ENCODE measurements at regions not wholly inside any gene's neighbourhood (a gene's known extent, or its start where the extent isn't known, plus 50 kb on each side); places are given as distances from the start of the nearest gene placed in this dataset.

DNA sequence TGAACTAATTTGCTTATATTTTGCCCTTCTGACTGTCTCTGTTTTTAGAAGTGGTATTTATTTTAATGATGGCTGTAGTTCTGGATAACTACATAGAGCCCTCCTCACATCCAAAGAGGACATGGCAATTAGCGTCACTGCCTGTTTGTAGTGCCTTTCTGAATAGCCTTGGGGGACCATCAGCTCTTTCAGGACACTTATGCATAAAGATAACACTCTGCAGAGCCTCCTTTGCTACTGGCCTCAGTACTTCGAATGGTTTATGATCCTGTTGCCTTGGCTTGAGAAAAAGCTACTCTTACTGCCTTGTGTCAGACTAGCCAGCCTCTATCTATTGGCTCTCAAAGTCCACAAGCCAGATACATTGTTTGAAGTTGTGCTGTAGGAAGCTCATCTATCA, 105.4 kb upstream of the SPRED1 start:
- Histone ChIP-seq H3K9me2 (ENCODE audit: insufficient read depth, low read length) (no peaks in the 10 kb centered on the region), H4K20me1 (ENCODE audit: insufficient read depth) (no peaks in the 10 kb centered on the region), H3F3A (ENCODE audit: insufficient read depth, low read length, poor library complexity, severe bottlenecking) (no peaks in the 10 kb centered on the region), H3K27ac (ENCODE audit: low read length) (no peak overlapping the region), H3K79me2 (replicated peaks; ENCODE audit: insufficient read depth, low read length) (no peaks in the 10 kb centered on the region), H3K9ac (ENCODE audit: low read length) (no peak overlapping the region), H3K9me3 (ENCODE audit: low read length) (no peaks in the 10 kb centered on the region), H3K27me3 (ENCODE audit: insufficient read depth, low read depth, low read length) (no peaks in the 10 kb centered on the region), H3K4me2 (ENCODE audit: low read length) (no peak overlapping the region), H3K36me3 (ENCODE audit: insufficient read depth, low read length) (no peaks in the 10 kb centered on the region), H3K4me3 (ENCODE audit: low read length) (no peak overlapping the region), H2AFZ (ENCODE audit: low read depth, low read length) (no peak overlapping the region)
- TF ChIP-seq MXI1 (conservative IDR thresholded peaks at IDR 0.05; ENCODE audit: poor library complexity, severe bottlenecking), result no peak
- TF ChIP-seq SMC3 (conservative IDR thresholded peaks at IDR 0.05; ENCODE audit: poor library complexity), result no peak
- TF ChIP-seq EP300 (conservative IDR thresholded peaks at IDR 0.05; ENCODE audit: poor library complexity, severe bottlenecking), result no peak
- TF ChIP-seq, protein P1, sequence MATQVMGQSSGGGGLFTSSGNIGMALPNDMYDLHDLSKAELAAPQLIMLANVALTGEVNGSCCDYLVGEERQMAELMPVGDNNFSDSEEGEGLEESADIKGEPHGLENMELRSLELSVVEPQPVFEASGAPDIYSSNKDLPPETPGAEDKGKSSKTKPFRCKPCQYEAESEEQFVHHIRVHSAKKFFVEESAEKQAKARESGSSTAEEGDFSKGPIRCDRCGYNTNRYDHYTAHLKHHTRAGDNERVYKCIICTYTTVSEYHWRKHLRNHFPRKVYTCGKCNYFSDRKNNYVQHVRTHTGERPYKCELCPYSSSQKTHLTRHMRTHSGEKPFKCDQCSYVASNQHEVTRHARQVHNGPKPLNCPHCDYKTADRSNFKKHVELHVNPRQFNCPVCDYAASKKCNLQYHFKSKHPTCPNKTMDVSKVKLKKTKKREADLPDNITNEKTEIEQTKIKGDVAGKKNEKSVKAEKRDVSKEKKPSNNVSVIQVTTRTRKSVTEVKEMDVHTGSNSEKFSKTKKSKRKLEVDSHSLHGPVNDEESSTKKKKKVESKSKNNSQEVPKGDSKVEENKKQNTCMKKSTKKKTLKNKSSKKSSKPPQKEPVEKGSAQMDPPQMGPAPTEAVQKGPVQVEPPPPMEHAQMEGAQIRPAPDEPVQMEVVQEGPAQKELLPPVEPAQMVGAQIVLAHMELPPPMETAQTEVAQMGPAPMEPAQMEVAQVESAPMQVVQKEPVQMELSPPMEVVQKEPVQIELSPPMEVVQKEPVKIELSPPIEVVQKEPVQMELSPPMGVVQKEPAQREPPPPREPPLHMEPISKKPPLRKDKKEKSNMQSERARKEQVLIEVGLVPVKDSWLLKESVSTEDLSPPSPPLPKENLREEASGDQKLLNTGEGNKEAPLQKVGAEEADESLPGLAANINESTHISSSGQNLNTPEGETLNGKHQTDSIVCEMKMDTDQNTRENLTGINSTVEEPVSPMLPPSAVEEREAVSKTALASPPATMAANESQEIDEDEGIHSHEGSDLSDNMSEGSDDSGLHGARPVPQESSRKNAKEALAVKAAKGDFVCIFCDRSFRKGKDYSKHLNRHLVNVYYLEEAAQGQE (IDR thresholded peaks at IDR 0.05; ENCODE audit: borderline replicate concordance), result no peak

DNA sequence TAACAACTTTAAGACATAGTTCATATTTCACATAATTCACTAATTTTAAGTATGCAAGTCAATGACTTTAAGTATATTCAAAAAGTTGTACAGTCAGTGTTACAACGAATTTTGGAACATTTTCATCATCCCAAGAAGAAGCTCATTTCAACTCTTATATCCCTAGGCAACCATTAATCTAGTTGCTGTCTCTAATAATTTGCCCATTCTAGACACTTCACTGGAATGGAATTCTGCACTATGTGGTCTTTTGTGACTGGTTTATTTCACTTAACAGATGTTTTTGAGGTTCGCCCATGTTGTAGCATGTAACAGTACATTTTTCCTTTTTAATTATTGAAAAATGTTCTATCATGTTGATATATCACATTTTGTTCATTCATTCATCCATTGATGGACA, 104.2 kb upstream of the SPRED1 start:
- no peak overlapping the region for H3K9ac ChIP-seq (ENCODE audit: low read length)
- TF ChIP-seq POLR2AphosphoS5 (IDR thresholded peaks at IDR 0.05) (no peak), MXI1 (conservative IDR thresholded peaks at IDR 0.05; ENCODE audit: poor library complexity, severe bottlenecking) (no peak), EP300 (conservative IDR thresholded peaks at IDR 0.05; ENCODE audit: poor library complexity, severe bottlenecking) (no peak), SMC3 (conservative IDR thresholded peaks at IDR 0.05; ENCODE audit: poor library complexity) (no peak), EZH2 (IDR thresholded peaks at IDR 0.05; ENCODE audit: borderline replicate concordance, insufficient read depth, low read length, poor library complexity, severe bottlenecking) (no peak), TAF1 (IDR thresholded peaks at IDR 0.05; ENCODE audit: low read depth) (no peak), RAD21 (conservative IDR thresholded peaks at IDR 0.05) (no peak)
- TF ChIP-seq, protein P2, sequence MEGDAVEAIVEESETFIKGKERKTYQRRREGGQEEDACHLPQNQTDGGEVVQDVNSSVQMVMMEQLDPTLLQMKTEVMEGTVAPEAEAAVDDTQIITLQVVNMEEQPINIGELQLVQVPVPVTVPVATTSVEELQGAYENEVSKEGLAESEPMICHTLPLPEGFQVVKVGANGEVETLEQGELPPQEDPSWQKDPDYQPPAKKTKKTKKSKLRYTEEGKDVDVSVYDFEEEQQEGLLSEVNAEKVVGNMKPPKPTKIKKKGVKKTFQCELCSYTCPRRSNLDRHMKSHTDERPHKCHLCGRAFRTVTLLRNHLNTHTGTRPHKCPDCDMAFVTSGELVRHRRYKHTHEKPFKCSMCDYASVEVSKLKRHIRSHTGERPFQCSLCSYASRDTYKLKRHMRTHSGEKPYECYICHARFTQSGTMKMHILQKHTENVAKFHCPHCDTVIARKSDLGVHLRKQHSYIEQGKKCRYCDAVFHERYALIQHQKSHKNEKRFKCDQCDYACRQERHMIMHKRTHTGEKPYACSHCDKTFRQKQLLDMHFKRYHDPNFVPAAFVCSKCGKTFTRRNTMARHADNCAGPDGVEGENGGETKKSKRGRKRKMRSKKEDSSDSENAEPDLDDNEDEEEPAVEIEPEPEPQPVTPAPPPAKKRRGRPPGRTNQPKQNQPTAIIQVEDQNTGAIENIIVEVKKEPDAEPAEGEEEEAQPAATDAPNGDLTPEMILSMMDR (IDR thresholded peaks at IDR 0.05; ENCODE audit: poor library complexity, severe bottlenecking), result no peak
- TF ChIP-seq, protein P1 (IDR thresholded peaks at IDR 0.05; ENCODE audit: borderline replicate concordance), result no peak
- H3K27me3 ChIP-seq (ENCODE audit: insufficient read depth, low read depth, low read length), result no peaks in the 10 kb centered on the region
- H3K9me3 ChIP-seq (ENCODE audit: low read length), result no peaks in the 10 kb centered on the region
- no peaks in the 10 kb centered on the region for H3K79me2 ChIP-seq (replicated peaks; ENCODE audit: insufficient read depth, low read length)
- no peaks in the 10 kb centered on the region for H3K36me3 ChIP-seq (ENCODE audit: insufficient read depth, low read length)
- H3K9me2 ChIP-seq (ENCODE audit: insufficient read depth, low read length), result no peaks in the 10 kb centered on the region
- no peak overlapping the region for H2AFZ ChIP-seq (ENCODE audit: low read depth, low read length)
- no peak overlapping the region for H3K27ac ChIP-seq (ENCODE audit: low read length)
- H3K4me2 ChIP-seq (ENCODE audit: low read length), result no peak overlapping the region
- H3K4me3 ChIP-seq (ENCODE audit: low read length), result no peak overlapping the region
- H3F3A ChIP-seq (ENCODE audit: insufficient read depth, low read length, poor library complexity, severe bottlenecking), result no peaks in the 10 kb centered on the region
- no peaks in the 10 kb centered on the region for H4K20me1 ChIP-seq (ENCODE audit: insufficient read depth)

Data from neural cell (in vitro differentiated cells).